ENCODE measurements at regions not wholly inside any gene's neighbourhood (a gene's known extent, or its start where the extent isn't known, plus 50 kb on each side); places are given as distances from the start of the nearest gene placed in this dataset.

DNA sequence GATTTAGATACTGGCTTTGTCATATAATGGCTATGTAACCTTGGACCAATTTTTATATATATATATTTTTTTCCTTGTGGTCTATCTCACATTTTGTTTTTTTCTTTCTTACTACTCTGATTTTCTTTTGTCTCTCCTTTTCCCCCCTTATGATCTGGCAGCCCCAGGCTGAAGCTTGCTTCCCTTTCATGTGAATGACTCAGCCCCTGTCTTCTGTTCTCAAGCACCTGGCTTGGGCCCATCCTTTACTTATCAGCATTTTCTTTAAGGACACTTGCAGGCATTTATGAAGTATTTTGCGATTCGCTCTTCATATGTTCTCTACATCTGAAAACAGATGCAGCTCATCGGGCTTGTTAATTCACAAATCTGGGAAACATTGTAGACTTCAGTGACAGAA, 163.6 kb downstream of the SPRY2 start:
- POLR2A ChIA-PET = no interaction called here
- no peak for ATAC-seq

DNA sequence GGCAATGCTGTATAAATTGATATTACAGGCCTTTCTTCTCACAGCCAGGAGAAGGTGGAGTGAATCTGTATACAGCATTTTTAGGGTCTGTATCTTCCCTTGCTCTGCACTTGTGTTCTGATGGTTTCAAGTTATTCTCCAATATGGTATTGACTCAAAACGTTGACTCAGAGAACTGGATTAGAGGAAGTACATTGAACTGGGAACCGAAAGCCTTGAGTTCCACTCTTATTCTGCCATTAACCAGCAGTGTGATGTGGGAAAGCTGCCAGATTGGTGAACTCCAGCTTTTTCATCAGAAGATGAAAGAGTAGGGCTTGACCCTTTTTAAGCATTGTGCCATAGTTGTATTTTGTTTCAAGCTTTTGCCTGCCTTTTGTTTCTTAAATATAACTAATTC, 167.7 kb downstream of the SPRY2 start:
- DNase-seq (ENCODE audit: low read depth, low spot score) (no peak), ATAC-seq (no peak)
- no peaks in the 10 kb centered on the region for H3K9me2 ChIP-seq (ENCODE audit: insufficient read depth)
- no peak overlapping the region for H3K9ac ChIP-seq (ENCODE audit: low read length)
- no peaks in the 10 kb centered on the region for H3K79me2 ChIP-seq (ENCODE audit: insufficient read depth, low read length)
- H3K27me3 ChIP-seq (ENCODE audit: insufficient read depth, low read length) = no peaks in the 10 kb centered on the region
- intact Hi-C loops (cut with micrococcal nuclease) = no loop called here
- H3K4me1 ChIP-seq (ENCODE audit: control insufficient read depth in 1 of 2, insufficient read depth in 2 of 2, low read length in 2 of 2) = no peaks in the 10 kb centered on the region
- TF ChIP-seq, protein P1, sequence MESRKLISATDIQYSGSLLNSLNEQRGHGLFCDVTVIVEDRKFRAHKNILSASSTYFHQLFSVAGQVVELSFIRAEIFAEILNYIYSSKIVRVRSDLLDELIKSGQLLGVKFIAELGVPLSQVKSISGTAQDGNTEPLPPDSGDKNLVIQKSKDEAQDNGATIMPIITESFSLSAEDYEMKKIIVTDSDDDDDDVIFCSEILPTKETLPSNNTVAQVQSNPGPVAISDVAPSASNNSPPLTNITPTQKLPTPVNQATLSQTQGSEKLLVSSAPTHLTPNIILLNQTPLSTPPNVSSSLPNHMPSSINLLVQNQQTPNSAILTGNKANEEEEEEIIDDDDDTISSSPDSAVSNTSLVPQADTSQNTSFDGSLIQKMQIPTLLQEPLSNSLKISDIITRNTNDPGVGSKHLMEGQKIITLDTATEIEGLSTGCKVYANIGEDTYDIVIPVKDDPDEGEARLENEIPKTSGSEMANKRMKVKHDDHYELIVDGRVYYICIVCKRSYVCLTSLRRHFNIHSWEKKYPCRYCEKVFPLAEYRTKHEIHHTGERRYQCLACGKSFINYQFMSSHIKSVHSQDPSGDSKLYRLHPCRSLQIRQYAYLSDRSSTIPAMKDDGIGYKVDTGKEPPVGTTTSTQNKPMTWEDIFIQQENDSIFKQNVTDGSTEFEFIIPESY (IDR thresholded peaks at IDR 0.05; ENCODE audit: extremely low read depth, insufficient replicate concordance, low read length) = no peak
- TF ChIP-seq FOSL1 (IDR thresholded peaks at IDR 0.05; ENCODE audit: low read depth) = no peak
- H3K36me3 ChIP-seq (ENCODE audit: control insufficient read depth in 1 of 2, insufficient read depth in 2 of 2, low read length in 2 of 2) = no peaks in the 10 kb centered on the region
- no peak overlapping the region for H3K4me2 ChIP-seq (ENCODE audit: low read length)
- BruUV-seq (replicated peaks) = no TSS peak
- no peaks in the 10 kb centered on the region for H4K20me1 ChIP-seq (ENCODE audit: insufficient read depth)
- H2AFZ ChIP-seq (ENCODE audit: low read depth, low read length, poor library complexity, severe bottlenecking) = no peak overlapping the region
- H3K4me3 ChIP-seq (replicated peaks in 1 of 2; ENCODE audit: low read depth in 1 of 2, low read length in 2 of 2) = no peak overlapping the region
- H3K27ac ChIP-seq (ENCODE audit: low read depth, low read length) = no peak overlapping the region
- CTCF ChIA-PET = no interaction called here
- H3K9me3 ChIP-seq (ENCODE audit: control insufficient read depth in 1 of 2, insufficient read depth in 1 of 2, low read depth in 1 of 2, low read length in 2 of 2) = peaks cover 0 to 5% of the 10 kb centered on the region in 2 experiments; a peak in 1 of 4 replicates
- RAD21 ChIA-PET (ENCODE audit: low non-redundant PET in 1 of 2, low total read pairs in 2 of 2, uncharacterized antibody in 2 of 2, unreplicated experiment in 2 of 2) = no interaction called here
- POLR2A ChIA-PET = no interaction called here

More for the DNA sequence above, 163.6 kb downstream of the SPRY2 start:
- Histone ChIP-seq H3K4me2 (ENCODE audit: low read length) (no peak overlapping the region), H2AFZ (ENCODE audit: low read depth, low read length, poor library complexity, severe bottlenecking) (no peak overlapping the region), H3K27me3 (ENCODE audit: insufficient read depth, low read length) (no peaks in the 10 kb centered on the region), H3K4me3 (replicated peaks in 1 of 2; ENCODE audit: low read depth in 1 of 2, low read length in 2 of 2) (no peak overlapping the region), H3K79me2 (ENCODE audit: insufficient read depth, low read length) (no peaks in the 10 kb centered on the region), H3K9ac (ENCODE audit: low read length) (no peak overlapping the region), H3K4me1 (ENCODE audit: control insufficient read depth in 1 of 2, insufficient read depth in 2 of 2, low read length in 2 of 2) (no peaks in the 10 kb centered on the region), H4K20me1 (ENCODE audit: insufficient read depth) (no peaks in the 10 kb centered on the region), H3K27ac (ENCODE audit: low read depth, low read length) (no peak overlapping the region), H3K9me2 (ENCODE audit: insufficient read depth) (no peaks in the 10 kb centered on the region), H3K9me3 (ENCODE audit: control insufficient read depth in 1 of 2, insufficient read depth in 1 of 2, low read depth in 1 of 2, low read length in 2 of 2) (0 out of 4 replicates have a peak, but pooled peaks cover 0 to 5% of the 10 kb centered on the region in 2 experiments), H3K36me3 (ENCODE audit: control insufficient read depth in 1 of 2, insufficient read depth in 2 of 2, low read length in 2 of 2) (no peaks in the 10 kb centered on the region)
- TF ChIP-seq TCF7L2 (IDR thresholded peaks at IDR 0.05; ENCODE audit: borderline replicate concordance, extremely low read depth, insufficient read depth, insufficient read length) (peak; percentile 61), CBX3 (IDR thresholded peaks at IDR 0.05; ENCODE audit: low read depth) (no peak)
- intact Hi-C loops (cut with micrococcal nuclease) = no loop called here
- no TSS peak for BruUV-seq (replicated peaks)
- CTCF ChIA-PET = no interaction called here
- RAD21 ChIA-PET (ENCODE audit: low non-redundant PET in 1 of 2, low total read pairs in 2 of 2, uncharacterized antibody in 2 of 2, unreplicated experiment in 2 of 2) = no interaction called here
- no peak for DNase-seq (ENCODE audit: low read depth, low spot score)
